GM23248 (cell line): ENCODE measurements at regions not wholly inside any gene's neighbourhood (a gene's known extent, or its start where the extent isn't known, plus 50 kb on each side); places are given as distances from the start of the nearest gene placed in this dataset.

Experiments
- DNase-seq: peaks from one replicate; pipeline ENCODE4 v3.0.0-alpha.2; 2015
- H2AFZ ChIP-seq: fragments of 200-600 bp; sonication (generic); 2 replicates; pipeline ENCODE4 v1.6.1; 2016; ENCODE audit warnings: antibody characterized with exemption
- H3F3A ChIP-seq: fragments of 200-600 bp; sonication (generic); 2 replicates; pipeline ENCODE4 v1.6.1; 2016; ENCODE audit warnings: mild to moderate bottlenecking, antibody characterized with exemption, mixed run types; ENCODE audit not compliant: insufficient read depth
- H3K27ac ChIP-seq: fragments of 200-600 bp; sonication (generic); 2 replicates; pipeline ENCODE4 v1.5.1; 2016; ENCODE audit warnings: mild to moderate bottlenecking
- H3K27me3 ChIP-seq: fragments of 200-600 bp; sonication (generic); replicated peaks from 2 replicates; pipeline ENCODE4 v1.6.1; 2016; ENCODE audit warnings: mild to moderate bottlenecking; ENCODE audit not compliant: insufficient read depth
- H3K36me3 ChIP-seq: fragments of 200-600 bp; sonication (generic); 2 replicates; pipeline ENCODE4 v1.6.1; 2016; ENCODE audit warnings: low read depth, mild to moderate bottlenecking
- H3K4me1 ChIP-seq: fragments of 200-600 bp; sonication (generic); 2 replicates; pipeline ENCODE4 v1.6.1; 2016; ENCODE audit warnings: mild to moderate bottlenecking; ENCODE audit not compliant: insufficient read depth
- H3K4me2 ChIP-seq: fragments of 200-600 bp; sonication (generic); one replicate; pipeline ENCODE4 v1.6.1; 2016; ENCODE audit warnings: mild to moderate bottlenecking; ENCODE audit not compliant: unreplicated experiment
- H3K4me3 ChIP-seq: fragments of 200-600 bp; sonication (generic); 2 replicates; pipeline ENCODE4 v1.5.1; 2016; ENCODE audit warnings: mild to moderate bottlenecking
- H3K79me2 ChIP-seq: fragments of 200-600 bp; sonication (generic); 2 replicates; pipeline ENCODE4 v1.6.1; 2016; ENCODE audit warnings: mild to moderate bottlenecking; ENCODE audit not compliant: insufficient read depth
- H3K9ac ChIP-seq: fragments of 200-600 bp; sonication (generic); 2 replicates; pipeline ENCODE4 v1.6.1; 2016; ENCODE audit warnings: mild to moderate bottlenecking
- H3K9me2 ChIP-seq: fragments of 200-600 bp; sonication (generic); 2 replicates; pipeline ENCODE4 v1.6.1; 2016; ENCODE audit warnings: mixed run types, mild to moderate bottlenecking, moderate library complexity; ENCODE audit not compliant: insufficient read depth
- H3K9me3 ChIP-seq: fragments of 200-600 bp; sonication (generic); one replicate; pipeline ENCODE4 v1.6.1; 2017; ENCODE audit warnings: low read depth
- H4K20me1 ChIP-seq: fragments of 200-600 bp; sonication (generic); 2 replicates; pipeline ENCODE4 v1.6.0; 2016; ENCODE audit not compliant: insufficient read depth
- EZH2 ChIP-seq: fragments of 200-600 bp; sonication (generic); IDR thresholded peaks from 2 replicates; pipeline ENCODE4 v1.6.1; 2018; ENCODE audit warnings: antibody characterized with exemption, mild to moderate bottlenecking; ENCODE audit not compliant: insufficient read depth, poor library complexity, severe bottlenecking
- EZH2phosphoT487 ChIP-seq: fragments of 200-600 bp; sonication (generic); IDR thresholded peaks from 2 replicates; pipeline ENCODE4 v1.6.1; 2018; ENCODE audit warnings: antibody characterized with exemption, moderate library complexity, mild to moderate bottlenecking, low read depth; ENCODE audit not compliant: insufficient read depth
- WGBS, 2 experiments: methylation state at CpG; one replicate each; pipeline ENCODE4 v1.1.6; 2015 to 2017; ENCODE audit warnings: low lambda C conversion rate in 2 of 2, low coverage in 1 of 2; ENCODE audit errors: missing lambda C conversion rate in 2 of 2; 5-methylcytosine and 5-hydroxymethylcytosine counted together
- in situ Hi-C: fragments of 300-500 bp; cut with MboI; formaldehyde crosslinking; loops from 2 replicates; pipeline ENCODE4 v1.15.0; 2020

- Histone ChIP-seq H4K20me1 (no peaks in the 10 kb centered on the region), H3K27me3 (no peaks in the 10 kb centered on the region), H3K4me2 (peak overlapping the region; percentile 1), H3K4me1 (peaks cover 18% of the 10 kb centered on the region; the same call in 1 of the 2 replicates), H3K36me3 (no peaks in the 10 kb centered on the region), H2AFZ (peak overlapping the region; percentile 20; the same call in 1 of the 2 replicates), H3K9me2 (no peaks in the 10 kb centered on the region), H3K27ac (no peak overlapping the region), H3F3A (peaks cover 8% of the 10 kb centered on the region), H3K4me3 (no peak overlapping the region), H3K9ac (no peak overlapping the region), H3K9me3 (no peaks in the 10 kb centered on the region), H3K79me2 (no peaks in the 10 kb centered on the region)
- no peak for TF ChIP-seq EZH2phosphoT487
- no peak for TF ChIP-seq EZH2
- 59 to 65% methylated on average over 12 of the region's 12 CpGs for WGBS, 2 experiments
- in situ Hi-C loops, result no loop called here
- peak; percentile 70 for DNase-seq
Observed at GRCh38 chr2:195411219-195411687, 245.8 kb upstream of the SLC39A10 start.

GRCh38 chr2:195410074-195410671, 246.9 kb upstream of the SLC39A10 start:
- peaks cover 8% of the 10 kb centered on the region for H3F3A ChIP-seq

GRCh38 chr2:195408811-195409210, 248.2 kb upstream of the SLC39A10 start:
- no peaks in the 10 kb centered on the region for H3K36me3 ChIP-seq
- in situ Hi-C loops, result no loop called here
- peaks cover 18% of the 10 kb centered on the region; the same call in 1 of the 2 replicates for H3K4me1 ChIP-seq
- no peak overlapping the region for H3K9ac ChIP-seq
- no peaks in the 10 kb centered on the region for H3K79me2 ChIP-seq
- H3K9me2 ChIP-seq, result no peaks in the 10 kb centered on the region
- 95 to 98% methylated on average over 1 of the region's 1 CpG for WGBS, 2 experiments
- peaks cover 8% of the 10 kb centered on the region for H3F3A ChIP-seq
- no peaks in the 10 kb centered on the region for H3K27me3 ChIP-seq
- DNase-seq, result no peak
- no peak overlapping the region for H3K4me3 ChIP-seq
- H2AFZ ChIP-seq, result no peak overlapping the region
- H3K9me3 ChIP-seq, result no peaks in the 10 kb centered on the region
- no peak overlapping the region for H3K4me2 ChIP-seq
- no peaks in the 10 kb centered on the region for H4K20me1 ChIP-seq
- TF ChIP-seq EZH2phosphoT487, result no peak
- no peak for TF ChIP-seq EZH2
- no peak overlapping the region for H3K27ac ChIP-seq

More at GRCh38 chr2:195410074-195410671, 246.9 kb upstream of the SLC39A10 start:
- Histone ChIP-seq H3K9me3 (no peaks in the 10 kb centered on the region), H3K4me2 (no peak overlapping the region), H3K79me2 (no peaks in the 10 kb centered on the region), H2AFZ (no peak overlapping the region), H3K27me3 (no peaks in the 10 kb centered on the region), H3K9ac (no peak overlapping the region), H4K20me1 (no peaks in the 10 kb centered on the region), H3K27ac (no peak overlapping the region), H3K4me3 (no peak overlapping the region), H3K36me3 (no peaks in the 10 kb centered on the region), H3K9me2 (no peaks in the 10 kb centered on the region), H3K4me1 (peaks cover 18% of the 10 kb centered on the region; the same call in 1 of the 2 replicates)
- in situ Hi-C loops, result no loop called here
- 47% methylated on average over 2 of the region's 2 CpGs for WGBS, 2 experiments
- no peak for DNase-seq
- TF ChIP-seq EZH2phosphoT487 (no peak), EZH2 (no peak)

- no peaks in the 10 kb centered on the region for H3K79me2 ChIP-seq
- no peaks in the 10 kb centered on the region for H3K27me3 ChIP-seq
- H3F3A ChIP-seq, result peaks cover 8% of the 10 kb centered on the region
- no peak overlapping the region for H2AFZ ChIP-seq
- H3K4me3 ChIP-seq, result no peak overlapping the region
- no peak for TF ChIP-seq EZH2
- no peak for TF ChIP-seq EZH2phosphoT487
- WGBS, 2 experiments, result 61 to 64% methylated on average over 3 of the region's 3 CpGs
- H3K9ac ChIP-seq, result no peak overlapping the region
- DNase-seq, result no peak
- in situ Hi-C loops, result no loop called here
- H3K4me2 ChIP-seq, result no peak overlapping the region
- H3K27ac ChIP-seq, result no peak overlapping the region
- no peaks in the 10 kb centered on the region for H3K9me2 ChIP-seq
- no peaks in the 10 kb centered on the region for H3K36me3 ChIP-seq
- H3K4me1 ChIP-seq, result peaks cover 18% of the 10 kb centered on the region; the same call in 1 of the 2 replicates
- no peaks in the 10 kb centered on the region for H3K9me3 ChIP-seq
- H4K20me1 ChIP-seq, result no peaks in the 10 kb centered on the region
Observed at GRCh38 chr2:195408196-195408595, 248.8 kb upstream of the SLC39A10 start.
